ENCODE measurements at regions not wholly inside any gene's neighbourhood (a gene's known extent, or its start where the extent isn't known, plus 50 kb on each side); places are given as distances from the start of the nearest gene placed in this dataset.

- DNase-seq (no peak), ATAC-seq (no peak)
- no peak overlapping the region for H3K27ac ChIP-seq
- intact Hi-C loops (cut with DNase I): no loop called here
- no peaks in the 10 kb centered on the region for H3K4me1 ChIP-seq
- H3K9me3 ChIP-seq: no peaks in the 10 kb centered on the region
- H3K27me3 ChIP-seq (ENCODE audit: low read depth): no peaks in the 10 kb centered on the region
- H3K36me3 ChIP-seq: no peaks in the 10 kb centered on the region
- H3K4me3 ChIP-seq: no peak overlapping the region
- TF ChIP-seq, protein P1, sequence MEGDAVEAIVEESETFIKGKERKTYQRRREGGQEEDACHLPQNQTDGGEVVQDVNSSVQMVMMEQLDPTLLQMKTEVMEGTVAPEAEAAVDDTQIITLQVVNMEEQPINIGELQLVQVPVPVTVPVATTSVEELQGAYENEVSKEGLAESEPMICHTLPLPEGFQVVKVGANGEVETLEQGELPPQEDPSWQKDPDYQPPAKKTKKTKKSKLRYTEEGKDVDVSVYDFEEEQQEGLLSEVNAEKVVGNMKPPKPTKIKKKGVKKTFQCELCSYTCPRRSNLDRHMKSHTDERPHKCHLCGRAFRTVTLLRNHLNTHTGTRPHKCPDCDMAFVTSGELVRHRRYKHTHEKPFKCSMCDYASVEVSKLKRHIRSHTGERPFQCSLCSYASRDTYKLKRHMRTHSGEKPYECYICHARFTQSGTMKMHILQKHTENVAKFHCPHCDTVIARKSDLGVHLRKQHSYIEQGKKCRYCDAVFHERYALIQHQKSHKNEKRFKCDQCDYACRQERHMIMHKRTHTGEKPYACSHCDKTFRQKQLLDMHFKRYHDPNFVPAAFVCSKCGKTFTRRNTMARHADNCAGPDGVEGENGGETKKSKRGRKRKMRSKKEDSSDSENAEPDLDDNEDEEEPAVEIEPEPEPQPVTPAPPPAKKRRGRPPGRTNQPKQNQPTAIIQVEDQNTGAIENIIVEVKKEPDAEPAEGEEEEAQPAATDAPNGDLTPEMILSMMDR (IDR thresholded peaks at IDR 0.05): no peak
Measured at GRCh38 chr5:5616247-5616895, 193.9 kb downstream of the ICE1 start.

GRCh38 chr5:5615569-5615968 is 193.1 kb downstream of the ICE1 start:
- H3K4me3 ChIP-seq: no peak overlapping the region

GRCh38 chr5:5613261-5613990 is 190.9 kb downstream of the ICE1 start:
- intact Hi-C loops (cut with DNase I): no loop called here

More at GRCh38 chr5:5615569-5615968, 193.1 kb downstream of the ICE1 start:
- Histone ChIP-seq H3K9me3 (no peaks in the 10 kb centered on the region), H3K27ac (no peak overlapping the region), H3K4me1 (no peaks in the 10 kb centered on the region), H3K36me3 (no peaks in the 10 kb centered on the region), H3K27me3 (ENCODE audit: low read depth) (no peaks in the 10 kb centered on the region)
- ATAC-seq: no peak
- intact Hi-C loops (cut with DNase I): no loop called here
- no peak for DNase-seq
- TF ChIP-seq, protein P1 (IDR thresholded peaks at IDR 0.05): no peak

GRCh38 chr5:5612096-5612495 is 189.6 kb downstream of the ICE1 start:
- H3K27ac ChIP-seq: no peak overlapping the region
- H3K4me1 ChIP-seq: no peaks in the 10 kb centered on the region
- H3K4me3 ChIP-seq: no peak overlapping the region
- no peaks in the 10 kb centered on the region for H3K9me3 ChIP-seq
- intact Hi-C loops (cut with DNase I): no loop called here
- H3K36me3 ChIP-seq: no peaks in the 10 kb centered on the region
- no peaks in the 10 kb centered on the region for H3K27me3 ChIP-seq (ENCODE audit: low read depth)
- DNase-seq (no peak), ATAC-seq (no peak)
- TF ChIP-seq, protein P1 (IDR thresholded peaks at IDR 0.05): no peak

More at GRCh38 chr5:5613261-5613990, 190.9 kb downstream of the ICE1 start:
- no peaks in the 10 kb centered on the region for H3K9me3 ChIP-seq
- TF ChIP-seq, protein P1 (IDR thresholded peaks at IDR 0.05): no peak
- no peak overlapping the region for H3K4me3 ChIP-seq
- no peaks in the 10 kb centered on the region for H3K27me3 ChIP-seq (ENCODE audit: low read depth)
- ATAC-seq (no peak), DNase-seq (no peak)
- no peaks in the 10 kb centered on the region for H3K36me3 ChIP-seq
- no peak overlapping the region for H3K27ac ChIP-seq
- H3K4me1 ChIP-seq: no peaks in the 10 kb centered on the region

DNA sequence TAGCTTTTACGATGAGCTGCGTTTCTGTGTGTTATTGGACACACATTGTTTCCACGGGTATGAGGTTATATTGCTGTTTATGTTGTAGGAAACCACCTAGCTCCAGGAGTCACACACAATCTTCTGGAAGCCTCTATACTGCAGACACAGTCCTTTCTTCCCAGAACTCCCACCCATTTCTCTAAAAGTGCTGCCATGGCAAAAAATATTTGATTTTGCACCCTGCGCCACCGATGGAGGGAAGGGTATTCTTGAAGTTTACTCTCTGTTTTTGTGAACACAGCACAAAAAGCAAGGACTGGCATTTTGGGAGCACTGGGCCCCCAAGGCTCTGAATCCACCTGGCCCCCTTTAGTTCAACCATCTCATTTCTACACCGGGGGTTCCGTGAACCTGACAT is 187.5 kb downstream of the ICE1 start:
- intact Hi-C loops (cut with DNase I): no loop called here

More for the DNA sequence above, 187.5 kb downstream of the ICE1 start:
- H3K4me3 ChIP-seq: no peak overlapping the region
- no peaks in the 10 kb centered on the region for H3K4me1 ChIP-seq
- ATAC-seq: no peak
- TF ChIP-seq, protein P1 (IDR thresholded peaks at IDR 0.05): no peak
- no peak overlapping the region for H3K27ac ChIP-seq
- no peak for DNase-seq
- no peaks in the 10 kb centered on the region for H3K9me3 ChIP-seq
- no peaks in the 10 kb centered on the region for H3K36me3 ChIP-seq
- H3K27me3 ChIP-seq (ENCODE audit: low read depth): no peaks in the 10 kb centered on the region

Data from lower lobe of right lung (tissue), 2 donors.